ENCODE measurements at regions not wholly inside any gene's neighbourhood (a gene's known extent, or its start where the extent isn't known, plus 50 kb on each side); places are given as distances from the start of the nearest gene placed in this dataset.

- TF ChIP-seq CTCF (IDR thresholded peaks at IDR 0.05; ENCODE audit: poor library complexity) (no peak), EZH2phosphoT487 (IDR thresholded peaks at IDR 0.05; ENCODE audit: low read depth, severe bottlenecking, unreplicated experiment) (no peak), EZH2 (IDR thresholded peaks at IDR 0.05; ENCODE audit: borderline replicate concordance) (no peak)
These were observed 136.5 kb upstream of the STK17B start for GRCh38 chr2:196307775-196308305.

Data from hepatocyte (in vitro differentiated cells).